SK-N-SH (cell line): ENCODE measurements at regions not wholly inside any gene's neighbourhood (a gene's known extent, or its start where the extent isn't known, plus 50 kb on each side); places are given as distances from the start of the nearest gene placed in this dataset.

Experiments used
- EP300 ChIP-seq, 2 experiments: IDR thresholded peaks; 2 replicates each; pipeline versions ENCODE4 v1.4.0 to v1.6.1; 2012; ENCODE audit warnings: borderline replicate concordance in 1 of 2, low read depth in 1 of 2, low read length in 1 of 2
- POLR2AphosphoS5 ChIP-seq: IDR thresholded peaks from 2 replicates; pipeline ENCODE4 v1.6.1; 2012; ENCODE audit warnings: low read depth, low read length
- RAD21 ChIP-seq: IDR thresholded peaks from 2 replicates; pipeline ENCODE4 v1.6.1; 2012; ENCODE audit warnings: mild to moderate bottlenecking, low read length
- RFX5 ChIP-seq: IDR thresholded peaks from 2 replicates; pipeline ENCODE4 v1.6.1; 2012; ENCODE audit warnings: mild to moderate bottlenecking, improper control_type of control experiment, low read length
- RXRA ChIP-seq: IDR thresholded peaks from 2 replicates; pipeline ENCODE4 v1.4.0; 2012; ENCODE audit warnings: low read depth, mild to moderate bottlenecking, borderline replicate concordance
- TAF1 ChIP-seq: IDR thresholded peaks from 2 replicates; pipeline ENCODE4 v1.6.1; 2012; ENCODE audit warnings: low read depth, mild to moderate bottlenecking, low read length, moderate library complexity, borderline replicate concordance
- YY1 ChIP-seq: IDR thresholded peaks from 2 replicates; pipeline ENCODE4 v1.4.0; 2012; ENCODE audit warnings: low read depth, mild to moderate bottlenecking
- TF ChIP-seq, protein P1 (sequence below): fragments of 200-600 bp; sonication (generic); IDR thresholded peaks from 2 replicates; pipeline ENCODE4 v1.6.1; 2017; ENCODE audit warnings: antibody characterized with exemption, mild to moderate bottlenecking, moderate library complexity
- TF ChIP-seq, protein P2 (sequence below): IDR thresholded peaks from 2 replicates; pipeline ENCODE4 v1.4.0; 2012; ENCODE audit warnings: low read depth

DNA sequence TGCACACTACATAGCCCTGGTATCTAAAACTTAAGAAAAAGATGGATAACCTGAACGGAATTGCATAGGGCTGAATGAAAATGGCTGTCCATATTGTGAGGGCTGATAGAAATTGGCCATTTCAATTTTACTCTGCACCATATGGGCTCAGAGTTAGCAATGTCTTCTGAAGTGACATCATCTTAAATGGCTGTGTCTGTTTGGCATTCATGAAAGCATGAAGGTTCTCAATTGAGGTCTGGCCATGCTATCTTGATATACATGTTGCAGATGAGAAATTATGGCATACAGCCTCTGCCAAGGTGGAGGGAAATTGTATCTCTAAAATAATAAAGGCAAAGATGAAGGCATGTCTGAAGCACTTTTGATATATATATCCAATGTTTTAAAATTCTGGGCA lies 226.0 kb upstream of the PDE3A start:
- TF ChIP-seq EP300 (IDR thresholded peaks at IDR 0.05; ENCODE audit: borderline replicate concordance in 1 of 2, low read depth in 1 of 2, low read length in 1 of 2) (peak in 1 of 2 experiments; percentile 32; a peak in 1 of 4 replicates), POLR2AphosphoS5 (no peak), RXRA (no peak), RFX5 (no peak), YY1 (no peak), TAF1 (no peak), RAD21 (no peak)
- TF ChIP-seq, protein P1, sequence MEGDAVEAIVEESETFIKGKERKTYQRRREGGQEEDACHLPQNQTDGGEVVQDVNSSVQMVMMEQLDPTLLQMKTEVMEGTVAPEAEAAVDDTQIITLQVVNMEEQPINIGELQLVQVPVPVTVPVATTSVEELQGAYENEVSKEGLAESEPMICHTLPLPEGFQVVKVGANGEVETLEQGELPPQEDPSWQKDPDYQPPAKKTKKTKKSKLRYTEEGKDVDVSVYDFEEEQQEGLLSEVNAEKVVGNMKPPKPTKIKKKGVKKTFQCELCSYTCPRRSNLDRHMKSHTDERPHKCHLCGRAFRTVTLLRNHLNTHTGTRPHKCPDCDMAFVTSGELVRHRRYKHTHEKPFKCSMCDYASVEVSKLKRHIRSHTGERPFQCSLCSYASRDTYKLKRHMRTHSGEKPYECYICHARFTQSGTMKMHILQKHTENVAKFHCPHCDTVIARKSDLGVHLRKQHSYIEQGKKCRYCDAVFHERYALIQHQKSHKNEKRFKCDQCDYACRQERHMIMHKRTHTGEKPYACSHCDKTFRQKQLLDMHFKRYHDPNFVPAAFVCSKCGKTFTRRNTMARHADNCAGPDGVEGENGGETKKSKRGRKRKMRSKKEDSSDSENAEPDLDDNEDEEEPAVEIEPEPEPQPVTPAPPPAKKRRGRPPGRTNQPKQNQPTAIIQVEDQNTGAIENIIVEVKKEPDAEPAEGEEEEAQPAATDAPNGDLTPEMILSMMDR = no peak
- TF ChIP-seq, protein P2, sequence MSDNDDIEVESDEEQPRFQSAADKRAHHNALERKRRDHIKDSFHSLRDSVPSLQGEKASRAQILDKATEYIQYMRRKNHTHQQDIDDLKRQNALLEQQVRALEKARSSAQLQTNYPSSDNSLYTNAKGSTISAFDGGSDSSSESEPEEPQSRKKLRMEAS = no peak
